SK-N-MC (cell line): ENCODE measurements at regions not wholly inside any gene's neighbourhood (a gene's known extent, or its start where the extent isn't known, plus 50 kb on each side); places are given as distances from the start of the nearest gene placed in this dataset.

ENCODE experiments used
- DNase-seq: peaks from one replicate; pipeline ENCODE4 v3.0.0-alpha.2; 2011; ENCODE audit warnings: low read depth, low spot score
- H3K27ac ChIP-seq: fragments of 200-600 bp; sonication (generic); 2 replicates; pipeline ENCODE4 v1.5.1; 2016; ENCODE audit warnings: mixed run types
- H3K36me3 ChIP-seq: fragments of 200-600 bp; sonication (generic); 2 replicates; pipeline ENCODE4 v1.6.1; 2017; ENCODE audit warnings: antibody characterized with exemption, low read length, mixed read lengths; ENCODE audit not compliant: insufficient read depth
- H3K4me3 ChIP-seq: fragments of 200-600 bp; sonication (generic); 2 replicates; pipeline ENCODE4 v1.5.1; 2016
- H3K9ac ChIP-seq: fragments of 200-600 bp; sonication (generic); 2 replicates; pipeline ENCODE4 v1.8.0; 2017; ENCODE audit warnings: mixed run types, mixed read lengths; ENCODE audit not compliant: insufficient read length
- H3K9me3 ChIP-seq: fragments of 200-600 bp; sonication (generic); 2 replicates; pipeline ENCODE4 v1.6.1; 2017; ENCODE audit warnings: low read depth, mild to moderate bottlenecking, antibody characterized with exemption, low read length, moderate library complexity, mixed read lengths
- EZH2 ChIP-seq: fragments of 200-600 bp; sonication (generic); IDR thresholded peaks from one replicate; pipeline ENCODE4 v1.6.1; 2017; ENCODE audit warnings: antibody characterized with exemption
- FOXP2 ChIP-seq: optimal IDR thresholded peaks from 2 replicates; pipeline ENCODE3; 2011; ENCODE audit warnings: mild to moderate bottlenecking, moderate library complexity; ENCODE audit not compliant: insufficient read depth; ENCODE audit errors: extremely low read length, control extremely low read depth
- POLR2AphosphoS5 ChIP-seq: IDR thresholded peaks from 2 replicates; pipeline ENCODE4 v1.6.1; 2012; ENCODE audit warnings: mild to moderate bottlenecking, low read depth, low read length, borderline replicate concordance

- H3K27ac ChIP-seq: no peak overlapping the region
- no peaks in the 10 kb centered on the region for H3K36me3 ChIP-seq
Observed at GRCh38 chr2:221831051-221831450, 258.9 kb upstream of the EPHA4 start.

GRCh38 chr2:221822416-221822815 lies 250.3 kb upstream of the EPHA4 start:
- Histone ChIP-seq H3K4me3 (no peak overlapping the region), H3K9me3 (no peaks in the 10 kb centered on the region), H3K36me3 (no peaks in the 10 kb centered on the region), H3K27ac (no peak overlapping the region), H3K9ac (no peak overlapping the region)
- no peak for DNase-seq
- no peak for TF ChIP-seq POLR2AphosphoS5
- TF ChIP-seq FOXP2: no peak
- TF ChIP-seq EZH2: no peak

More at GRCh38 chr2:221831051-221831450, 258.9 kb upstream of the EPHA4 start:
- DNase-seq: no peak
- H3K9ac ChIP-seq: no peak overlapping the region
- TF ChIP-seq EZH2 (no peak), POLR2AphosphoS5 (no peak), FOXP2 (no peak)
- H3K9me3 ChIP-seq: no peaks in the 10 kb centered on the region
- H3K4me3 ChIP-seq: no peak overlapping the region

- TF ChIP-seq EZH2 (no peak), POLR2AphosphoS5 (no peak), FOXP2 (no peak)
- Histone ChIP-seq H3K9ac (no peak overlapping the region), H3K9me3 (no peaks in the 10 kb centered on the region), H3K27ac (no peak overlapping the region), H3K36me3 (no peaks in the 10 kb centered on the region), H3K4me3 (no peak overlapping the region)
- no peak for DNase-seq
Observed at GRCh38 chr2:221818616-221819320, 246.7 kb upstream of the EPHA4 start.

GRCh38 chr2:221817878-221818277 lies 245.8 kb upstream of the EPHA4 start:
- Histone ChIP-seq H3K9ac (no peak overlapping the region), H3K36me3 (no peaks in the 10 kb centered on the region), H3K9me3 (no peaks in the 10 kb centered on the region), H3K4me3 (no peak overlapping the region), H3K27ac (no peak overlapping the region)
- DNase-seq: no peak
- TF ChIP-seq POLR2AphosphoS5: no peak
- no peak for TF ChIP-seq FOXP2
- TF ChIP-seq EZH2: no peak

GRCh38 chr2:221817052-221817451 lies 244.9 kb upstream of the EPHA4 start:
- no peak for TF ChIP-seq POLR2AphosphoS5
- TF ChIP-seq FOXP2: no peak
- TF ChIP-seq EZH2: no peak
- Histone ChIP-seq H3K27ac (no peak overlapping the region), H3K4me3 (no peak overlapping the region), H3K9ac (no peak overlapping the region), H3K36me3 (no peaks in the 10 kb centered on the region), H3K9me3 (no peaks in the 10 kb centered on the region)
- DNase-seq: no peak

GRCh38 chr2:221816566-221816965 lies 244.5 kb upstream of the EPHA4 start:
- DNase-seq: no peak
- no peak overlapping the region for H3K27ac ChIP-seq

GRCh38 chr2:221810650-221811049 lies 238.5 kb upstream of the EPHA4 start:
- TF ChIP-seq POLR2AphosphoS5: no peak
- TF ChIP-seq EZH2: no peak
- no peak overlapping the region for H3K4me3 ChIP-seq
- no peak overlapping the region for H3K27ac ChIP-seq
- no peaks in the 10 kb centered on the region for H3K36me3 ChIP-seq
- no peak overlapping the region for H3K9ac ChIP-seq
- DNase-seq: no peak
- H3K9me3 ChIP-seq: no peaks in the 10 kb centered on the region

More at GRCh38 chr2:221816566-221816965, 244.5 kb upstream of the EPHA4 start:
- no peak overlapping the region for H3K4me3 ChIP-seq
- H3K9me3 ChIP-seq: no peaks in the 10 kb centered on the region
- H3K36me3 ChIP-seq: no peaks in the 10 kb centered on the region
- H3K9ac ChIP-seq: no peak overlapping the region
- no peak for TF ChIP-seq POLR2AphosphoS5

- H3K4me3 ChIP-seq: no peak overlapping the region
- DNase-seq: no peak
Observed at GRCh38 chr2:221810245-221810644, 238.1 kb upstream of the EPHA4 start.

GRCh38 chr2:221808488-221808887 lies 236.4 kb upstream of the EPHA4 start:
- H3K27ac ChIP-seq: no peak overlapping the region
- no peak for DNase-seq
- TF ChIP-seq EZH2: no peak
- no peak for TF ChIP-seq POLR2AphosphoS5
- TF ChIP-seq FOXP2: no peak
- H3K9me3 ChIP-seq: no peaks in the 10 kb centered on the region
- no peak overlapping the region for H3K4me3 ChIP-seq
- no peaks in the 10 kb centered on the region for H3K36me3 ChIP-seq
- H3K9ac ChIP-seq: no peak overlapping the region

More at GRCh38 chr2:221810245-221810644, 238.1 kb upstream of the EPHA4 start:
- no peak overlapping the region for H3K27ac ChIP-seq
- H3K9ac ChIP-seq: no peak overlapping the region
- H3K36me3 ChIP-seq: no peaks in the 10 kb centered on the region
- TF ChIP-seq EZH2: no peak
- TF ChIP-seq FOXP2: no peak
- no peak for TF ChIP-seq POLR2AphosphoS5
- H3K9me3 ChIP-seq: no peaks in the 10 kb centered on the region
